ENCODE measurements at regions not wholly inside any gene's neighbourhood (a gene's known extent, or its start where the extent isn't known, plus 50 kb on each side); places are given as distances from the start of the nearest gene placed in this dataset.

DNA sequence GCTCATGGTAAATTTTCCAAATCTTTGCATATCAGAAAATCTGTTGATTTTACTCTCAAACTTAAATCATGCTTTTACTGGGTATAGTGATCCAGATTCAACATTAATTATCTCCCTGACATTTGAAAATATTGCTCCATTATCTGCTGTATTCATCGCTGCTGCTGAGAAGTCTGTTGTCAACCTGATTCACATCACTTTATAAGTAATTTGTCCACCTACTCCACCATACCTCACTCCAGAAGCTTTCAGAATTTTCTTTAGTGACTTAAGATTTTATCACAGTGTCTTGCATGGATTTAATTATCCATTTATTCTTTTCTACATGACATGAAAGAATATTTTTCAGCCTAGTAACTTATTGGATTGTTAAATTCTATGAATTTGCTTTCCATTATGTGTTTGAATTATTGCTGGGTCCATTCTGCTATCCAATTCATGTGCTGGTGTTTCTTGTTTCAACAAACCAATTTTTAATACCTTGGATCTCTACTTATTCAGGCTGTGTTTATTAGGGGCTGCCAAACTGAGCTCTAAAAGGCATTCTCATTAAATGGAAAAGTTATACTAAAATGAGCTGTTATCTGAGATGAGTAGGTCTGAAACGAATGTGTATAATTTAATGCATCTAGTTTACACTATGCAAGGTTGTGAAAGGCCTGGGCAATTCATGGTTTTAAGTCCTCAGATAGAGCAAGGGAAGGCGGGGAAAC is 519.3 kb upstream of the CDH11 start:
- Histone ChIP-seq H3K27me3 (ENCODE audit: control insufficient read depth, insufficient read depth, low read length) (no peaks in the 10 kb centered on the region), H3K9me3 (ENCODE audit: control insufficient read depth, low read depth, low read length) (no peaks in the 10 kb centered on the region), H3K4me3 (ENCODE audit: low read length) (no peak overlapping the region), H3K9ac (ENCODE audit: low read length) (no peak overlapping the region), H3K27ac (ENCODE audit: low read length) (no peak overlapping the region), H3K36me3 (ENCODE audit: control insufficient read depth, low read depth, low read length) (no peaks in the 10 kb centered on the region), H3K4me1 (ENCODE audit: control insufficient read depth, low read depth, low read length) (no peaks in the 10 kb centered on the region)

- Histone ChIP-seq H3K9ac (ENCODE audit: low read length) (no peak overlapping the region), H3K9me3 (ENCODE audit: control insufficient read depth, low read depth, low read length) (no peaks in the 10 kb centered on the region), H3K4me1 (ENCODE audit: control insufficient read depth, low read depth, low read length) (no peaks in the 10 kb centered on the region), H3K27me3 (ENCODE audit: control insufficient read depth, insufficient read depth, low read length) (no peaks in the 10 kb centered on the region), H3K36me3 (ENCODE audit: control insufficient read depth, low read depth, low read length) (no peaks in the 10 kb centered on the region), H3K27ac (ENCODE audit: low read length) (no peak overlapping the region), H3K4me3 (ENCODE audit: low read length) (no peak overlapping the region)
Measured at GRCh38 chr16:65634833-65635232, 513.0 kb upstream of the CDH11 start.

GRCh38 chr16:65634291-65634690 is 512.4 kb upstream of the CDH11 start:
- Histone ChIP-seq H3K9ac (ENCODE audit: low read length) (no peak overlapping the region), H3K9me3 (ENCODE audit: control insufficient read depth, low read depth, low read length) (no peaks in the 10 kb centered on the region), H3K4me3 (ENCODE audit: low read length) (no peak overlapping the region), H3K27ac (ENCODE audit: low read length) (no peak overlapping the region), H3K27me3 (ENCODE audit: control insufficient read depth, insufficient read depth, low read length) (no peaks in the 10 kb centered on the region), H3K4me1 (ENCODE audit: control insufficient read depth, low read depth, low read length) (no peaks in the 10 kb centered on the region), H3K36me3 (ENCODE audit: control insufficient read depth, low read depth, low read length) (no peaks in the 10 kb centered on the region)

DNA sequence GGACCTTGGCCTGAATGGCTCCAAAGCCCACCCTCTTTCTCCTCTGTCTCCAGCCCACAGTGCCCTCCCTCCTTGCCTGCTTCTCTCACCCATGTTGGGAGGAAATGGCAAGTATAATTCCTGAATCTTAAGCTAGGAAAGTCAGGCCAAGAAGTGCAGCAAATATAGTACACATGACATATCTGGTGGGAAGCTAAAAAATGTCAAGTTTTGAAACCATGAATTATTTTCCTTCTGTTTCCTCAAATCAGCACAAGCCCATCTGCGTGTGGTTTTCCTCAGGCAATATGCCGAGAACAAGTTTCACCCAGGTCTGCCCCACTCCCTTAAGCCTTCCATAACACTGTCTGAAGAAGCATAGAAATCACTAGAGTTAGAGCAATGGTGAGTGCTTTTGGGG is 502.8 kb upstream of the CDH11 start:
- Histone ChIP-seq H3K27me3 (ENCODE audit: control insufficient read depth, insufficient read depth, low read length) (no peaks in the 10 kb centered on the region), H3K4me1 (ENCODE audit: control insufficient read depth, low read depth, low read length) (no peaks in the 10 kb centered on the region), H3K36me3 (ENCODE audit: control insufficient read depth, low read depth, low read length) (no peaks in the 10 kb centered on the region), H3K9ac (ENCODE audit: low read length) (no peak overlapping the region), H3K9me3 (ENCODE audit: control insufficient read depth, low read depth, low read length) (no peaks in the 10 kb centered on the region), H3K27ac (ENCODE audit: low read length) (no peak overlapping the region), H3K4me3 (ENCODE audit: low read length) (no peak overlapping the region)

DNA sequence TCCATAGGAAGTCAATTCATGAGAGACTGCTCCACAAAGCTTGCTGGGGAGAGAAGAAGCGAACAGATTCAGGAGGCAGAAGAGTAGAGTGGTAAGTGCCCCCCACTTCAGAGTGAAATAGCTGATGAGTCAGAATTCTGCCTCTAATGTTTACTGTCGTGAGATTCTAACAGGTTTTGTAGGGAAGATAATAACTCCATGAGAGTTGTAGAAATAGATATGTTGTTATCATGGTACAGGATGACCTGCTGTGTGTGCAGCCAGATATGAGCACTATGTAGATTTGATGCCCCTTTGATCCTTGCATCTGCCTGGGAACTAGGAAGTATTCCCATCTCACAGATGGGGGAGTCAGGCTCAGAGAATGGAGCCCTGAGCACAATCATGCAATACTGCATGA is 502.4 kb upstream of the CDH11 start:
- Histone ChIP-seq H3K27ac (ENCODE audit: low read length) (no peak overlapping the region), H3K4me1 (ENCODE audit: control insufficient read depth, low read depth, low read length) (no peaks in the 10 kb centered on the region), H3K36me3 (ENCODE audit: control insufficient read depth, low read depth, low read length) (no peaks in the 10 kb centered on the region), H3K9me3 (ENCODE audit: control insufficient read depth, low read depth, low read length) (no peaks in the 10 kb centered on the region), H3K27me3 (ENCODE audit: control insufficient read depth, insufficient read depth, low read length) (no peaks in the 10 kb centered on the region), H3K9ac (ENCODE audit: low read length) (no peak overlapping the region), H3K4me3 (ENCODE audit: low read length) (no peak overlapping the region)

GRCh38 chr16:65622871-65623270 is 501.0 kb upstream of the CDH11 start:
- Histone ChIP-seq H3K4me3 (ENCODE audit: low read length) (no peak overlapping the region), H3K36me3 (ENCODE audit: control insufficient read depth, low read depth, low read length) (no peaks in the 10 kb centered on the region), H3K27me3 (ENCODE audit: control insufficient read depth, insufficient read depth, low read length) (no peaks in the 10 kb centered on the region), H3K27ac (ENCODE audit: low read length) (no peak overlapping the region), H3K9me3 (ENCODE audit: control insufficient read depth, low read depth, low read length) (no peaks in the 10 kb centered on the region), H3K4me1 (ENCODE audit: control insufficient read depth, low read depth, low read length) (no peaks in the 10 kb centered on the region), H3K9ac (ENCODE audit: low read length) (no peak overlapping the region)

GRCh38 chr16:65622151-65622550 is 500.3 kb upstream of the CDH11 start:
- Histone ChIP-seq H3K36me3 (ENCODE audit: control insufficient read depth, low read depth, low read length) (no peaks in the 10 kb centered on the region), H3K27me3 (ENCODE audit: control insufficient read depth, insufficient read depth, low read length) (no peaks in the 10 kb centered on the region), H3K9ac (ENCODE audit: low read length) (no peak overlapping the region), H3K4me3 (ENCODE audit: low read length) (no peak overlapping the region), H3K4me1 (ENCODE audit: control insufficient read depth, low read depth, low read length) (no peaks in the 10 kb centered on the region), H3K9me3 (ENCODE audit: control insufficient read depth, low read depth, low read length) (no peaks in the 10 kb centered on the region), H3K27ac (ENCODE audit: low read length) (no peak overlapping the region)

GRCh38 chr16:65621640-65622039 is 499.8 kb upstream of the CDH11 start:
- H3K4me1 ChIP-seq (ENCODE audit: control insufficient read depth, low read depth, low read length), result no peaks in the 10 kb centered on the region
- no peak overlapping the region for H3K9ac ChIP-seq (ENCODE audit: low read length)
- H3K27me3 ChIP-seq (ENCODE audit: control insufficient read depth, insufficient read depth, low read length), result no peaks in the 10 kb centered on the region
- no peaks in the 10 kb centered on the region for H3K9me3 ChIP-seq (ENCODE audit: control insufficient read depth, low read depth, low read length)
- H3K4me3 ChIP-seq (ENCODE audit: low read length), result no peak overlapping the region
- H3K27ac ChIP-seq (ENCODE audit: low read length), result no peak overlapping the region
- no peaks in the 10 kb centered on the region for H3K36me3 ChIP-seq (ENCODE audit: control insufficient read depth, low read depth, low read length)

GRCh38 chr16:65619606-65620005 is 497.7 kb upstream of the CDH11 start:
- Histone ChIP-seq H3K4me3 (ENCODE audit: low read length) (no peak overlapping the region), H3K27ac (ENCODE audit: low read length) (no peak overlapping the region), H3K9me3 (ENCODE audit: control insufficient read depth, low read depth, low read length) (no peaks in the 10 kb centered on the region), H3K36me3 (ENCODE audit: control insufficient read depth, low read depth, low read length) (no peaks in the 10 kb centered on the region), H3K4me1 (ENCODE audit: control insufficient read depth, low read depth, low read length) (no peaks in the 10 kb centered on the region), H3K27me3 (ENCODE audit: control insufficient read depth, insufficient read depth, low read length) (no peaks in the 10 kb centered on the region), H3K9ac (ENCODE audit: low read length) (no peak overlapping the region)

- Histone ChIP-seq H3K9ac (ENCODE audit: low read length) (no peak overlapping the region), H3K4me1 (ENCODE audit: control insufficient read depth, low read depth, low read length) (no peaks in the 10 kb centered on the region), H3K9me3 (ENCODE audit: control insufficient read depth, low read depth, low read length) (no peaks in the 10 kb centered on the region), H3K36me3 (ENCODE audit: control insufficient read depth, low read depth, low read length) (no peaks in the 10 kb centered on the region), H3K27ac (ENCODE audit: low read length) (no peak overlapping the region), H3K27me3 (ENCODE audit: control insufficient read depth, insufficient read depth, low read length) (no peaks in the 10 kb centered on the region), H3K4me3 (ENCODE audit: low read length) (no peak overlapping the region)
Measured at GRCh38 chr16:65618931-65619330, 497.1 kb upstream of the CDH11 start.

- H3K27ac ChIP-seq (ENCODE audit: low read length), result no peak overlapping the region
- H3K9me3 ChIP-seq (ENCODE audit: control insufficient read depth, low read depth, low read length), result no peaks in the 10 kb centered on the region
- H3K27me3 ChIP-seq (ENCODE audit: control insufficient read depth, insufficient read depth, low read length), result no peaks in the 10 kb centered on the region
- H3K4me3 ChIP-seq (ENCODE audit: low read length), result no peak overlapping the region
- H3K36me3 ChIP-seq (ENCODE audit: control insufficient read depth, low read depth, low read length), result no peaks in the 10 kb centered on the region
- no peak overlapping the region for H3K9ac ChIP-seq (ENCODE audit: low read length)
- H3K4me1 ChIP-seq (ENCODE audit: control insufficient read depth, low read depth, low read length), result no peaks in the 10 kb centered on the region
Measured at GRCh38 chr16:65618333-65618732, 496.5 kb upstream of the CDH11 start.

GRCh38 chr16:65617421-65617820 is 495.6 kb upstream of the CDH11 start:
- H3K4me3 ChIP-seq (ENCODE audit: low read length), result no peak overlapping the region
- no peaks in the 10 kb centered on the region for H3K27me3 ChIP-seq (ENCODE audit: control insufficient read depth, insufficient read depth, low read length)
- no peaks in the 10 kb centered on the region for H3K4me1 ChIP-seq (ENCODE audit: control insufficient read depth, low read depth, low read length)
- H3K36me3 ChIP-seq (ENCODE audit: control insufficient read depth, low read depth, low read length), result no peaks in the 10 kb centered on the region
- no peaks in the 10 kb centered on the region for H3K9me3 ChIP-seq (ENCODE audit: control insufficient read depth, low read depth, low read length)
- no peak overlapping the region for H3K27ac ChIP-seq (ENCODE audit: low read length)
- no peak overlapping the region for H3K9ac ChIP-seq (ENCODE audit: low read length)
